HG02943 (cell line): ENCODE measurements at regions not wholly inside any gene's neighbourhood (a gene's known extent, or its start where the extent isn't known, plus 50 kb on each side); places are given as distances from the start of the nearest gene placed in this dataset.
"Not testable (repeated sequence)": the region's sequence is repeated elsewhere in the genome, so short reads cannot be mapped to it uniquely, and the experiment has no call there.

Source experiments
- ATAC-seq: cut with Tn5 transposase; IDR thresholded peaks from one replicate; pipeline ENCODE4 v1.9.1; 2021; ENCODE audit warnings: mild to moderate bottlenecking, low read depth, moderate library complexity; ENCODE audit not compliant: unreplicated experiment

DNA sequence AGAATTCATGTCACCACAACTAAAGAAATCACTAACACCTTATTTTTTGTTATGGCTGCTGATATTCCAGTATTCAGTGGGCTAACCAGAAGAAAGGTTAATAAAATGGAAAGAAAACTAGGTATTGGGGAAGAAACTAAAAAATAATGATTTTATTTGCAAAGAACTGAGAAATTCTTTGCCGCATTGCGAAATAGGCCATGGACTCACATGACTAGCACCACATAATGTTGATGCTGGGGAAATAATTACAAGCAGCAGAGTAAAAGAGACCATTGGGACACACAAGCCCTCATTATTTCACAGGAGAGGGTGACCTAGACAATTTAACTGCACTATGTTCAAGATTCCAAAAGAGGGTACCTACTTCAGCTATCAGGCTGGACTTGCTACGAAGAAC, 1411.5 kb downstream of the SLITRK5 start:
- ATAC-seq = no peak

DNA sequence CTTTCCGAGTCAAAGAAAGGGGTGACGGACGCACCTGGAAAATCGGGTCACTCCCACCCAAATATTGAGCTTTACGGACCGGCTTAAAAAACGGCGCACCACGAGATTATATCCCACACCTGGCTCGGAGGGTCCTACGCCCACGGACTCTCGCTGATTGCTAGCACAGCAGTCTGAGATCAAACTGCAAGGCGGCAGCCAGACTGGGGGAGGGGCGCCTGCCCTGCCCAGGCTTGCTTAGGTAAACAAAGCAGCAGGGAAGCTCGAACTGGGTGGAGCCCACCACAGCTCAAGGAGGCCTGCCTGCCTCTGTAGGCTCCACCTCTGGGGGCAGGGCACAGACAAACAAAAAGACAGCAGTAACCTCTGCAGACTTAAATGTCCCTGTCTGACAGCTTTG, 1416.9 kb downstream of the SLITRK5 start:
- not testable (repeated sequence) for ATAC-seq

DNA sequence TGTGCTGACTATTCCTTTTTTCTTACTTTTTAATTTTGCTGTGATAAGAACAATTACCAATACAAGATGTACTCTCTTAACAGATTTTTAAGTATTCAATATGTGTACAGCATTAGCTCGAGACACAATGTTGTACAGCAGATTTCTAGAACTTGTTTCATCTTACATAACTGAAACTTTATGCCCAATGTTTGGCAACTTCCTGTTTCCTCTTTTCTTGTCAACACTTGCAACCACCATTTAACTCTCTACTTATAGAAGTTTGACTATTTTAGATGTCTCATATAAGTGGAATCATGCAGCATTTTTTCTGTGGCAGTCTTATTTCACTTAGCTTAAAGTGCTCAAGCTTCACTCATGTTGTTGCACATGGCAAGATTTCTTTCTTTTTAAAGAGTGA, 1426.8 kb downstream of the SLITRK5 start:
- no peak for ATAC-seq

DNA sequence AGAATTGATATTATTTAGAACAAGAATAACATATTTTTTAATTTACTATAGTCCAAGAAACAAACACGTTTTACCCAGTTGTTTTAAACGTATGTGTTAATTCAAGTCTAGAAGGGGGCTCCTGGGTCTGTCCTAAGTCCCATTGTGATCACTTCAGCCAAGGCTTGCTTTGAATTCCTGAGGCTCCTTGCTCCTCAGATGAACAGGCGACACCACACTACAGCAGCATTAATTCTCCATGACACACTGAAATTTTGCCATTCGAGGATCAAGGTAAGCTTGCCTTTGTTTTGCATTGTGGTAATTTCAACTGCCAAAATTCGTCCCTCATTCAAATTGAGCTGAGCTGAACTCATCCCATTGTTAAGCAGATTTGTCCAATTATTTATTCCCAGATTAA, 1442.6 kb downstream of the SLITRK5 start:
- no peak for ATAC-seq

DNA sequence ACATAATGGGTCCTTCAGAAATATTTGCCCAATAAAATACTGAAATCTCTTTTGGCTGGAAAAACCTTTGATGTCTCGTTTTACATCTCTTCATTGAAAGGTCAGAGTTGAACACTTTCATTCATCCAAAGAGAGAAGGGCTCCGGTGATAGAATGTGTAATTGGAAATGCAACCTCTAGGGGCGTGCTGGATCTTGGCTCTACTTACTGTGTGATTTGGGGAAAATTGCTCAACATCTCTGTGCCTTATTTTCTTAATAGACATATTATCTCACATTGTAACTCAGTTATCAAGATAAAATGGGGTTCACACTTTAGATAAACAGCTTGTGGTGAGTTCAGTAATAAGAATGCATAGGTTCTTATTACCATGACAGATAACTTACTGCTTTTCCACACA, 1444.1 kb downstream of the SLITRK5 start:
- no peak for ATAC-seq

DNA sequence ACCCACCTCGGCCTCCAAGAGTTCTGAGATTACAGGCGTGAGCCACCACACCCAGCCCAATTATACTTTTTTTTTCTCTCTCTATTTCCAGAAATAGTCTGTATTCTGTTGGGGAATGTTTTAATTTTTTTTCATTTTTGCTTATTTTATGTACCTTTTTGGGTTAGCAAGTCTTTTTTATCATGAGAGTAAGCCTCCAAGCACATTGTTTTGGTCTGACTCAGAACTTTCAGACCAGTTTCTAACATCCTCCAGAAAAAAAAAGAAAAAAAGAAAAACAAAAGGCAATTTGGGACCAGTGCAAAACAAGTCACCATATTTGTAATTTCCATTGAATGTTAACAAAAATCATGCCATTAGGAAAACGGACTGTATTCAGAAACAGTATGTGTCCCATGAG, 1465.5 kb downstream of the SLITRK5 start:
- no peak for ATAC-seq

DNA sequence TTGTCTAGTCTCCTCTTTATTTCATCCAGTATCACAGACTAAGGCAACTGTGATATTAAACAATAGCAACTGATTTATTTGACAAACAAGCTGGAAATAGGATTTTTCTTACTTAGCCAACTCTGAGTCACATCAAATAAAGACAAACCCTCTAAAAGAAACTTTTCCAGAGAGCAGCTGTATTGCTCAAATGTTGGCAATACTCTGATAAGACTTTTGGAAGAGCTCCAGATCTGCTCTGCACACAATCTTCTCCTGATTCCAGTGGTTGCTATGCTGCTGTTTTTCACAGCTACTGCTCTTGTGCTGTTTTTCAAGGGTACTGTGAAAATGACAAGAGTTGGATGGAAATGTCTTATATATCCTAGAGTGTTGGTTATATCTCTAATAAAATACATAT, 1479.2 kb downstream of the SLITRK5 start:
- no peak for ATAC-seq

DNA sequence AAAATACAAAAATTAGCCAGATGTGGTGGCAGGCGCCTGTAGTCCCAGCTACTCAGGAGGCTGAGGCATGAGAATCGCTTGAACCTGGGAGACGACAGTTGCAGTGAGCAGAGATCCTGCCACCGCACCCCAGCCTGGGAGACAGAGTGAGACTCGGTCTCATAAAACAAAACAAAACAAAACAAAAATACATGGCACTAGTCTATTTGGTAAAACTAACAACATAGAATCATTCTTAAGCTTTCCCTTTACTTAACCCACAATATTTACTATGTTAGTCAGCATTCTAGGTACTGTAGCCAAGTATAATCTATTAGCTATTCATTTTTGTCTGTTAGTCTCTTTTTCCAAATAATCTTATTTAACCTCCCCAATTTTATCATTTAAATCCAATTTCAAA, 1482.8 kb downstream of the SLITRK5 start:
- ATAC-seq = no peak

DNA sequence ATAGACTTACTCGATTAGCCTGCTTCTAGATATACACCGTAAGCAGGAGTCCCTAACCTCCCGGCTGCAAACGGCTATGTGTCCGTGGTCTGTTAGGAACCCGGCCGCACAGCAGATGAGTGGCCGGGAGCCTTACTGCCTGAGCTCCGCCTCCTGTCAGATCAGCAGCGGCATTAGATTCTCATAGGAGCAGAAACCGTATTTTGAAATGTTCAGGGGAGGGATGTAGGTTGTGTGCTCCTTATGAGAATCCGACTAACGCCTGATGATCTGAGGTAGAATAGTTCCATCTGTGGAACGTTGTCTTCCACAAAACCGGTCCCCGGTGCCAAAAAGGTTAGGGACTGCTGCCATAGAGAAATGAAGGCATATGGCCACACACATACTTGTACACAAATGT, 1491.9 kb downstream of the SLITRK5 start:
- ATAC-seq = no peak

DNA sequence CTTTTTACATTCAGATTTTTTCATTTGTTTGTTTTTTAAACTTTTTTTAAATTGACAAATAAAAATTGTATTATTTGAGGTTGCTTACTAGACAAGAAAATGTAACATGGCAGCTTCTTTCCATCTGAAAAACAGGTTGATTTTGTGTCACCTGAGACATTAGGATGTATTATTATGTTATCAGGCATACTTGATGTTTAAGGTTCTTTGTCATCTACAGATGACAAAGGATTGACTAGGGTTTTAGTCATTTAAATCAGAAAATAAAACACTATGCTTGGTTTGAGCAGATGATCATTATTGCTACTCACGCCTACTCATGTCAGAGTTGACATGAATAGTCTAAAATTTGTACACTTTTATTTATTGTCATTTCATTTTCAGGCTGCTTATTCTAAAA, 1494.5 kb downstream of the SLITRK5 start:
- ATAC-seq = no peak

DNA sequence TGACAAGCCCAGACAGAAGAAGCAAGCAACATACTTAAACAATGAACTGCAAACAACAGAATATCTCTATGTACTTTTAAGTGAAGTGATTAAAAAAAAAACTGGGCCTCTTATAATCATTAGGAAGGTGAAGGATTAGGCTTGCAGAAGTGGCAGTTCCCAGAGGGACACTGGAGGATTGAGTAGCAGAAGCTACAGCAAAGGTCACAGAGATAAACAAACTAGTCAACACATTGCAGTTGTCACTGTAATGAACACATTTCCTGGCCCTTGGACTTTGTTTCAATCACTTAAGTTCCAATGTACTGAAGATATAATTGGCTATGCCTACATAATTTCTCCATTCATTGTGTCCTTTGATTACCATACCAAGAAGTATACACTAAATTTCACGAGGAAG, 1498.8 kb downstream of the SLITRK5 start:
- no peak for ATAC-seq

DNA sequence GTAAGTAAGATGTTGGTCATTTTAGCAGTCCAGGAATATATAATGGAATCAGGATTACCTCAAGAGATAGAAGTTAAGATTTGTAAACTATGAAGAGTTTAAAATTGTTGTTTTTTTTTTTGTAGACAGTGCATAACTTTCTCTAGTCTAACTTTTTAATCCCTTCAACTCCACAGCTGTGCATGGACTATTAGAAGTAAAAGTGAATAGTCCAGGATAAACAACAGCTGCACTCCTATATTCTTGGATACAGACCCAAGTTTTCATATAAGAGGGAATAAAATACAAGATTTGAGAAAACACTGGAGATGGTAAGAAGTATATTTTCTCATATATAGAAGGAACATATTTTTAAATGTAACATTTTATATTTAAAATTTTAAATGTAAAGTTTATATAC, 1509.9 kb downstream of the SLITRK5 start:
- no peak for ATAC-seq

DNA sequence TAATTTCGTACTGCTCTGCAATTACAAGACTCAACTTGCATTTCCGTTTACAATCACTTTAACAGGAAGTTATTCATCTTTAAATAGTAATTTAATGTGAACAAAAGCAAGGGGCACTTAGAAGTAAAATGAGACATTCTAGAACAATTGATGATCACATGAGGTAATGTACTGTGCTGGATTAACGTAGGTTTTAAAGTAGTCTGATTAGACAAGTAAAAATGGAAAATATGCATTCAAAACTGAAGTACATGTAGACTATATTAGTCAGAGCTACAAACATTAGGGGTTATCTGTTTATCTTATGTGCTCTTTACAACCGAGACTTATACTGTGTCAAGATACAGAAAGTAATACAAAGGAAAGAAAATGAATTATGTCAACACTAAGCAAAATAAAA, 1528.0 kb downstream of the SLITRK5 start:
- ATAC-seq = no peak

DNA sequence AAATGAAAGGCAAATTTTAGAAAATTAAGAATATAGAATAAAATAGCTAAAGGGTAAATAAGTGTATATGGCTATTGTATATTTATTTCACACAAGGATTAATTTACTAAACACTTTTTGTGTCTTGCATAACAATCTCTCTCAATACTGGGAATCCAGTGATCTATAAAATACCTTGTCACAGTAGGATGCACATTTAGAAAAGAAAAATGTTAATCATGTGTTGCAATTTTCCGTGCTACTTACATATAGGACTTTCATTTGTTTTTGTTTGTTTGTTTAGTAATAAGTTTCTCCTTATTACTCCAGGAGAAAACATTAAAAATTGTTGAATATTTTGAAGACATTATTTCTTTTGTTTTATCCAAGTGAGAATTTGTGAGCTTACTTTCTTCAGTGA, 1533.3 kb downstream of the SLITRK5 start:
- no peak for ATAC-seq

DNA sequence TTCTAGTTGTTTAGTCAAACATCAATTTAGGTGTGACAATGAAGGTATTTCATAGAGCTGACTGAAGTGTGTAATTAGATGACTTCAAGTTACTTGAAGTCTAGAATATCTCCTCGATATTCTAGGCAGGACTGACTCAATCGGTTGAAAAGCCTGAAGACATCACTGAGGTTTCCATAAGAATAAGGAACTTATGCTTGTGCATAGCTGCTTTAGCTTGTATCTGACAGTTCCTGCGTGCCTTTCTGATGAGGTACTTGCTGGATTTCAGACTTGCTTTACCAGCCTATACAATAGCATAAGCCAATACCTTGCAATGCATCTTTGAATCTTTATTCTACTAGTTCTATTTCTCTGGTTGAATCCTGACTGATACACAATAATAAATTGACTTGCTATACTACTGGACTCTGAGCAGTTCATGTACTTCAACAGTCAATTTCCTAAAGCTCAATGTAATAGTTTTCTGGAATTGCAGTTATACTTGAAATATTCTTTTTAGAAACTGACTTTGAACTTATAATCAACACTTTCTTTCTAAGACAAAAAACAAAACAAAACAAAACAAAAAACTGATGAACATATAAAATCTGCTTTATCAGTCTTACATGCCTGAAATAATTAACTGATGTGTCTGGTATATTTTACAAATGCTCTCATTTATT, 1534.8 kb downstream of the SLITRK5 start:
- no peak for ATAC-seq

DNA sequence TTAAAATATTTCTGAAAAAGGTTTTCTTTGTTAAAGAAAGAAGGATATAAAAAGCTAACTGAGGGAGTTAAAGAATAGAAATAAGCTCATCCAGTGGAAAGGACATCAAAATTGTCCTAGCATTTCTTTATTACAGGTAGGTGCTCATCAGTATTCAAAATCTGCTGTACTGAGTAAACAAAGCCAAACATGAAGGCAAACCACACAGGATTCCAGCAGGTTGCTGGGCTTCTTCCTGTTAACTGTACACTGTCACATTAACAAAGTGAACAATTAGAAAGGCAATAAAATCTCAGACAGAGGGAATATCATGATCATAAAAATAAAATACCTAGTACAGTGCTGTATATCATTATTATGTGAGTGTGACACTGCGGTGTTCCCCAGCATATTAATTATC, 1541.0 kb downstream of the SLITRK5 start:
- no peak for ATAC-seq

DNA sequence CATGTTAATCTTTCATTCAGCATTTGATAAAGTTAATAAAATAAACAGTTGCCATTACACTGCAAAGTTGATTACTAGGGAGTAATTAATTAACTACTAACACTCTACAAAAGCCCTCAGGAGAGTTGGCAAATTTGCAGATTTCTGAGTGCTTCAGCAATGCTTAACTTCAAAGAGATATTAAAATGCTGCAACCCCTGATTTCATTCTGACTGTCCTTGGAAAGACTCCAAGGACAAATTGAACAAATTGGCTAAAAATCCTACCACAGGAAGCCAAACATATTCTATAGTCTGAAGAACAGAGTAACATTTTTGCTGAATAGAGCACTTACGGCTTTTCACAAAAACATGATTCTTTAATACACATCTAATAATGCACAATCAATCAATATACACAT, 1543.0 kb downstream of the SLITRK5 start:
- no peak for ATAC-seq

DNA sequence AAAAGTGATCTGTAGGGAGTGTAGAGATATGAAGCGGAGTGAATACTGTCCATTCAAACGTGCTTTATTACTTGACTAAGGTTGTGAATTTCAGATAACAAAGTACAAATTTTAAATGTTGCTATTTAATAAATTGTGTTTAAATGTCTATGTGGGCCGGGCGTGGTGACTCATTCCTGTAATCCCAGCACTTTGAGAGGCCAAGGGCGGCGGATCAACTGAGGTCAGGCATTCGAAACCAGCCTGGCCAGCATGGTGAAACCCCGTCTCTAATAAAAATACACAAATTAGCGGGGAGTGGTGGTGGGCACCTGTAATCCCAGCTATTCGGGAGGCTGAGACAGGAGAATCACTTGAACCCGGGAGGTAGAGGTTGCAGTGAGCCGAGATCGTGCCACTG, 1544.1 kb downstream of the SLITRK5 start:
- not testable (repeated sequence) for ATAC-seq

DNA sequence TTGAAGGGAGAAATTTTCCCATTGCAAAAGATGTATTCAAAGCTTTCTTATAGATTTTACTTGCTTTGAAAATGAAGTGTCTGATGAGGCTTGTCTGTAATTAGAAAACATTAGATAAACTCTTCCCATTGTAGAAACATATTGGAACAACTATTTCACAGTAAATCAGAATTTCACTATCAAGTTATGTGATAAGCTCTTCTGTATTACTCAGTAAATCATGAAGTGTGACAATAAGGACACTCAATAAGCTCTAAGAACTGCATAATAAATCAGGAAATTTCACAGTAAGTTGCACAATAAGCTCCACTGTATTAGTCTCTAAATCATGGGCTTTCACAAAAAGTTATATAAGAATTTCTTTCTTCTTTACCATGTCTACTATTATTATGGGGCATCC, 1546.6 kb downstream of the SLITRK5 start:
- no peak for ATAC-seq

DNA sequence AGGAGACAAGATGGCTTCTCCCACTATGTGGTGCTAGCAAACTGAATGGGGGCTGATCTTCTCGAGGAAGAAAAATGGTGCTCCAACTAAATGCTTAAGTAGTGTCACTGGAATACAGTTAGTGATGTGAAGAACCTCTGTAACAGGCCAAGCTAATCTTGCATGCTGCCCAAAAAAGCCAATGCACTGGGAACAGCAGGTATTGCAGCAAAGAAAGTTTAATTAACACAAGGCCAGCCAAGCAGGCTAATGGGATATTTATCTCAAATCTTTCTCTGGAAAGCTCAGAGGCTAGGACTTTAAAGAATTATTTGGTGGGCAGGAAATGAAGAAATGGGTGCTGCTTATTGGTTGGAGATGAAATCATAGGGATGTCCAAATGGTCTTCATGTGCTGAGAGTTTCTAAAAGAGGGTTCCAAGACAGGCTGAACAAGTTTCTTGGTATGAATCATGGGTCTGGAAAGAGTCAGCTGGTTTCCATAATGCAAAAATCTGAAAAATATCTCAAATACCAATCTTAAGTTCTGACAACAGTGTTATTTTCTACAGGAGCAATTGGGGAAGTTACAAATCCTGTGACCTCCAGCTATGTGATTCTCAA, 1550.5 kb downstream of the SLITRK5 start:
- ATAC-seq = no peak

DNA sequence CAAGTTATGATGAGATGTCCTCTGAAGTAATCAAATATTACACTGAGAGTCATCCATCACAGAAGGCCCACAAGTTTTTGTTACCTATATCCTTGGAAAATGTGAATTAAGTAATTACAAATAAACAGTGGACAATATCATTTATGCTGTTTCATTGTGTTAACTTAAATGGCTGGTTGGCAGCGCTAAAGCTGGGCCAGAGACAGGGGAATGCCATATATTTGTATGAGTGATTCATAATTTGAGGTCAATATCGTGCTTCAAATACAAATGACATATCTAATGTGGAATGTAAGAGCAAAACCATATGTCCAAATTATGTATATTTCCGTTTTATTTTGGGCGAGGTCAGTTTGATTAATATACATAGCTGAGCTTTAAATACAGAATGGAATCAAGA, 1556.2 kb downstream of the SLITRK5 start:
- no peak for ATAC-seq

DNA sequence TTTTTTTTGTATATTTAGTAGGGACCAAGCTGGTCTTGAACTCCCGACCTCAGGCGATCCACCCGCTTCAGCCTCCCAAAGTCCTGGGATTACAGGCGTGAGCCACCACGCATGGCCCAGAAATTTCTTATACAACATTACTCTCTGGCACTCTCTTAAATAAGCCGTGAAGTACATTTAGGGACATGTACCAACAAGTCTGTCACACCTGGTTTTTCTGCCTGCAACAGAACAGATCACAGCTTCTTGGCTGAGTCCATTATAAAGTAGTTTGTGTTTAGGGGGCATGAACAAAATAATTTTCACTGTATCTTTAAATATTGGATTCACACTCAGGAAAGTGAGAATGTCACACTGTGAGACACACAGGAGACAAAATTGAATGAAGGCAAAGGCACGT, 1567.3 kb downstream of the SLITRK5 start:
- no peak for ATAC-seq
